ENCODE measurements at regions not wholly inside any gene's neighbourhood (a gene's known extent, or its start where the extent isn't known, plus 50 kb on each side); places are given as distances from the start of the nearest gene placed in this dataset.

DNA sequence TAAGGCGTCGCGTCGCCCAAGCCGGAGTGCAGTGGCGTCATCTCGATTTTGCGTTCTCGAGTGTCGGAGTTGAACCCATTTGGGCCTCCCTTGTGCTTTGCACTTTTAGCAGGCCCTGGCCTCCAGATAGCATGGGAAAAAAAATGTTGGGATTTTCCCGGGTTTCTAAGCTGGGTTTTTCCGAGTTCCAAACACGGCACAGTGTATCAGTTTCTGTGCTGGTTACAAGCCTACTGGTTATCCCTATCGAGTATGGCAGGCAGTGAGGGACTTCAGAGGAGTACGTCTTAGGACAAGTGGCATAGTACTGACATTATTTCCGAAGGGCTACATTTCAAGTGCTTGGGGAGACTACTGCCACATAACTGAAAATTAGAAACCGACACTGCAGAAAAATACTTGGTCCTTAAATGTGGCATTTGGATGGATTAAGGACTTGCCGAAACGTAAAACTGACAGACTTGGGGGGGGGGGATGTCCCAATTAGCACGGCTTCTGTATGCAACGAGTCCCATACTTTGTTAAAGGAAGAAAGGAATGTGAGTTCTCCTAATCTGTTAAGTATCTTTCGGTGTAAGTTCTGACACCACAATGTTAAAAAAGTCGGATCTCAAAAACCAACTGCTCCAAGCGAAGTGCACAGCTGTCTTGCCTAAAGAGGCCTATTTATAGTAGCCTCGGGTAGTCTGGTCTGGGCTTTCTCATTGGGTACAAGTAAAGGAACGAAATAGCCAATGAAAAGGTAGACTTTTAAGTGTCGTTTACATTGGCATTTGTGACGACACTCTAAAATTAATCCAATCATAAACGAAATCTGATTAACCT, 70.2 kb downstream of the HFE start:
- DNase-seq (ENCODE audit: low read depth), result peak; percentile 99

DNA sequence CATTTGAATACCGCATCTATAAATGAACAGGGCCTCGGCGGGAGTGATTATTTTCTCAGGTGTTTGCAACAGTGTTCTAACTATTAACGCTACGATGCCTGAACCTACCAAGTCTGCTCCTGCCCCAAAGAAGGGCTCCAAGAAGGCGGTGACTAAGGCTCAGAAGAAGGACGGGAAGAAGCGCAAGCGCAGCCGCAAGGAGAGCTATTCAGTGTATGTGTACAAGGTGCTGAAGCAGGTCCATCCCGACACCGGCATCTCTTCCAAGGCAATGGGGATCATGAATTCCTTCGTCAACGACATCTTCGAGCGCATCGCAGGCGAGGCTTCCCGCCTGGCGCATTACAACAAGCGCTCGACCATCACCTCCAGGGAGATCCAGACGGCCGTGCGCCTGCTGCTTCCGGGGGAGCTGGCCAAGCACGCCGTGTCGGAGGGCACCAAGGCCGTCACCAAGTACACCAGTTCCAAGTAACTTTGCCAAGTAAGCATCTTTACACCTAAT, 70.9 kb downstream of the HFE start:
- TF ChIP-seq, protein P1, sequence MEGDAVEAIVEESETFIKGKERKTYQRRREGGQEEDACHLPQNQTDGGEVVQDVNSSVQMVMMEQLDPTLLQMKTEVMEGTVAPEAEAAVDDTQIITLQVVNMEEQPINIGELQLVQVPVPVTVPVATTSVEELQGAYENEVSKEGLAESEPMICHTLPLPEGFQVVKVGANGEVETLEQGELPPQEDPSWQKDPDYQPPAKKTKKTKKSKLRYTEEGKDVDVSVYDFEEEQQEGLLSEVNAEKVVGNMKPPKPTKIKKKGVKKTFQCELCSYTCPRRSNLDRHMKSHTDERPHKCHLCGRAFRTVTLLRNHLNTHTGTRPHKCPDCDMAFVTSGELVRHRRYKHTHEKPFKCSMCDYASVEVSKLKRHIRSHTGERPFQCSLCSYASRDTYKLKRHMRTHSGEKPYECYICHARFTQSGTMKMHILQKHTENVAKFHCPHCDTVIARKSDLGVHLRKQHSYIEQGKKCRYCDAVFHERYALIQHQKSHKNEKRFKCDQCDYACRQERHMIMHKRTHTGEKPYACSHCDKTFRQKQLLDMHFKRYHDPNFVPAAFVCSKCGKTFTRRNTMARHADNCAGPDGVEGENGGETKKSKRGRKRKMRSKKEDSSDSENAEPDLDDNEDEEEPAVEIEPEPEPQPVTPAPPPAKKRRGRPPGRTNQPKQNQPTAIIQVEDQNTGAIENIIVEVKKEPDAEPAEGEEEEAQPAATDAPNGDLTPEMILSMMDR (IDR thresholded peaks at IDR 0.05; ENCODE audit: insufficient read depth, low read length), result no peak
- DNase-seq (ENCODE audit: low read depth), result no peak
- H3K4me3 ChIP-seq (ENCODE audit: low read depth, low read length), result peak overlapping the region; percentile 80

More for the DNA sequence above, 70.2 kb downstream of the HFE start:
- TF ChIP-seq, protein P1 (IDR thresholded peaks at IDR 0.05; ENCODE audit: insufficient read depth, low read length), result no peak
- peak overlapping the region; percentile 81 for H3K4me3 ChIP-seq (ENCODE audit: low read depth, low read length)

DNA sequence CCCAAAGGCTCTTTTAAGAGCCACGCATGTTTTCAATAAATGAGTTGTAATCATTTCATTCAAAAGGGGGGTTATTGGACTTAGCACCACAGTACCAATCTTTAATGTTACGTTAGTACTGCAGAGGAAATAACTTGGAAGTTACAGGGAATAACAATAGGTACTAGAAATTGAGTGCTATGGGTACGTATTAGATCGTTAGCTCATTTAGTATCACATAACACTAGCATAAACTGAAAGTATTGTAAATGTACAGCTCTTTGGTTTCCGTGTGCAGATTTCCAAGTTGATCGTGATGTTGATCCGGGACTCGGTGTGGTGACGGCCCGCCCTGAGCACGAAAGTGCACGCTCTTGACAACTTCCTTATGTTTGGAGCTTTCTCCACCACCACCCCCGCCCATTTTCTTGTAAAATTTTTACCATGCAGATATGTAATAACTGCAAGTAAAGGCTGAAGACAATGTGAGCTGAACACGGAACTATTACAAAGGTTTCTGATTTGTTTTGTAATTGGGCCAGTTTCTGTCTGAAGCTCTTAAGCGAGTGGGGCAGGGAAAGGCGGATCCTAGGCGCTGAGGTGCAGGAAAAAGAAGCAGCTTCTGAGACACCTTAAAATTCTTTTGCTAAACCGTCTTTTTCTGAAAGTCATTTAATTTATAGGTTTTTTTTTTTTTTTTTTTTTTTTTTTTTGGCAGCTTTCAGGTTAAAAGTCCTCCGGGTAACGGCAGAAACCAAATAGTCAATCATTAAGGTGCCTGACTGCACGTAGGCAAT, 71.5 kb downstream of the HFE start:
- H3K4me3 ChIP-seq (ENCODE audit: low read depth, low read length), result peak overlapping the region; percentile 80
- peak; percentile 57 for DNase-seq (ENCODE audit: low read depth)
- TF ChIP-seq, protein P1 (IDR thresholded peaks at IDR 0.05; ENCODE audit: insufficient read depth, low read length), result no peak

DNA sequence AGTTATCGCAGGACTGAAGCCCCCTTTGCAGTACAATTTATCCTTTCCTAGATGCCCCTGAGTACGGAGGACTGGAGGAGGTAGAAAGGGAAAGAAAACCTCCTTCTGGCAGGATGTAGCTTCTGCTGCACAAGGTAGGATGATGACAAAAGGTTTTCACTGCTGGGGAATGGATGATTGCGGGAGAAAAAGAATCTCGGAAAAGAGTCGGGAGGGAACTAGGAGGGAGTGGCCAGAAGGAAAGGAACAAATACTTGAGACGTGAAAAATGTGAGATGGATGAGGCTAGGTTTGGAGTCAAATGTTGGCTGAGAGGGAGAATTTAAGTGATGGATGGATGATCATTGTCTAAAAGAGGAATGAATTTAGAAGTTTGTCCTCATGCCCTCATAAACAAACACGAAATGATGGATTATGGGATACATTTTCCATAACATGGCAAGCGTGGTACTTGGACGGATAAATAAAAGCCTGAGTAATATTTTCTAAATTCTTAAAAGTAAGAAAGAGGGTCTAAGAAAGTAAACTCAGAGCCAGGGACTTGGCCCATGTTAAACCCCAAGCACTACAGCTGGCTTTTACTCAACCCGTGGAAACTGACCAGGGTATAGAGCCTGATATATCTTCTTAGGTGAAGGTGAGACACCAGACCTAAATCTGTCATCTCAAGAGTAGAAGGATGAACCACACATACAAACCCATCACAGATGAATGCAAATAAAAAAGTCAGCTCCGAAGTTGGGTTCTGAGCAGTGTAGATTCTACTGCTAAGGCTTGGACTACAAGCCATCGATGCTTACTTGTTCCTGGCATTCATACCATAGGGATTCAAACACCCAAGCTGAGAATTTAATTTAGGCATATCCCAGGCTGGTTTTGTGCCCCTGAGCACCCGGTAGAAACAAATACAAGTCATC, 72.4 kb downstream of the HFE start:
- peak; percentile 39 for DNase-seq (ENCODE audit: low read depth)
- H3K4me3 ChIP-seq (ENCODE audit: low read depth, low read length), result peak overlapping the region; percentile 80
- TF ChIP-seq, protein P1 (IDR thresholded peaks at IDR 0.05; ENCODE audit: insufficient read depth, low read length), result peak; percentile 19

DNA sequence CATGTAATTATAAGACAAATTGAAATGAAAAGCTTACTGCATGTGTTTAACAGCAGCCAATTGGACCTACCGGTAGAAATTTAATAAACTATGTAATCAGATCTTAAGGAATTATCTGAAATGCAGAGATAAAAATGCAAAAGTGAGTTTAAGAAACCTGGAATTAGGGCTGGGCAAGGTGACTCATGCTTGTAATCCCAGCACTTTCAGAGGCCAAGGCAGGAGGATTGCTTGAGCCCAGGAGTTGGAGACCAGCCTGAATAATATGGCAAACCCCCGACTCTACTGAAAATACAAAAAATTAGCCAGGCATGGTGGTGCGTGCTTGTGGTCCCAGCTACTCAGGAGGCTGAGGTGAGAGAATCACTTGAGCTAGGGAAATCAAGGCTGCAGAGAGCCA, 74.1 kb downstream of the HFE start:
- DNase-seq (ENCODE audit: low read depth), result no peak
- H3K4me3 ChIP-seq (ENCODE audit: low read depth, low read length), result no peak overlapping the region
- TF ChIP-seq, protein P1 (IDR thresholded peaks at IDR 0.05; ENCODE audit: insufficient read depth, low read length), result no peak

DNA sequence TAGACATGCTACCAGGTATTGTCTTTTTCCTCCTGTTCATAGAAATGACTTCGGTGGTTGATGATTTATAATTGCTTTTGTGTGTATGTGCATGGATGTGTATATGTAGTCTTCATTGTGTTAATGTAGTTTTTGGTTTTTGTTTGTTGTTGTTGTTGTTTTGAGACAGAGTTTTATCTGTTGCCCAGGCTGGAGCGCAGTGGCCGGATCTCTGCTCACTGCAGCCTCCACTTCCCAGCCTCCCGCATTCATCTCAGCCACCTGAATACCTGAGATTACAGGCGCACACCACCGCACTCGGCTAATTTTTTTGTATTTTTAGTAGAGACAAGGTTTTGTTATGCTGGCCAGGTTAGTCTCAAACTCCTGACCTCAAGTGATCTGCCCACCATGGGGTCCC, 75.2 kb downstream of the HFE start:
- no peak overlapping the region for H3K4me3 ChIP-seq (ENCODE audit: low read depth, low read length)
- TF ChIP-seq, protein P1 (IDR thresholded peaks at IDR 0.05; ENCODE audit: insufficient read depth, low read length), result no peak
- DNase-seq (ENCODE audit: low read depth), result no peak
